CD4-positive, CD25-positive, alpha-beta regulatory T cell (primary cell): ENCODE measurements at regions not wholly inside any gene's neighbourhood (a gene's known extent, or its start where the extent isn't known, plus 50 kb on each side); places are given as distances from the start of the nearest gene placed in this dataset.

ENCODE experiments used
- ATAC-seq, 2 donors: fragments of 150-1000 bp; cut with Tn5 transposase; one replicate each; pipeline ENCODE4 v1.10.0; 2021; ENCODE audit warnings: low read depth in 2 of 2, moderate number of reproducible peaks in 2 of 2, moderate library complexity in 1 of 2
- DNase-seq, 3 donors: peaks; one replicate each; pipeline versions ENCODE4 v3.0.0 to v3.0.0-alpha.2; 2012 to 2022; ENCODE audit warnings: mixed read lengths in 1 of 3
- H3K27ac ChIP-seq: one replicate; pipeline ENCODE4 v1.7.0; 2013; ENCODE audit warnings: mild to moderate bottlenecking, low read length; ENCODE audit not compliant: insufficient read depth, poor library complexity, severe bottlenecking
- H3K27me3 ChIP-seq: one replicate; pipeline ENCODE4 v1.7.0; 2013; ENCODE audit warnings: low read length; ENCODE audit not compliant: control insufficient read depth, insufficient read depth
- H3K36me3 ChIP-seq: one replicate; pipeline ENCODE4 v1.7.0; 2013; ENCODE audit warnings: mild to moderate bottlenecking, low read length, moderate library complexity; ENCODE audit not compliant: control insufficient read depth, insufficient read depth
- H3K4me1 ChIP-seq: 2 replicates; pipeline ENCODE4 v1.7.0; 2013; ENCODE audit warnings: mild to moderate bottlenecking, low read length; ENCODE audit not compliant: insufficient read depth, control insufficient read depth, poor library complexity, severe bottlenecking
- H3K4me3 ChIP-seq: one replicate; pipeline ENCODE4 v1.7.0; 2013; ENCODE audit warnings: low read depth, mild to moderate bottlenecking, low read length, moderate library complexity
- H3K9me3 ChIP-seq, 2 experiments: 1 replicate in 1 of 2; 2 replicates in 1 of 2; pipeline ENCODE4 v1.7.0; 2013; ENCODE audit warnings: low read length in 2 of 2, mild to moderate bottlenecking in 1 of 2, moderate library complexity in 1 of 2; ENCODE audit not compliant: control insufficient read depth in 2 of 2
- H3K27ac Mint-ChIP-seq, 3 donors: one replicate each; pipeline ENCODE4 v1.8.0; 2020 to 2022; ENCODE audit warnings: mild to moderate bottlenecking in 3 of 3, mixed read lengths in 3 of 3, moderate library complexity in 2 of 3
- H3K27me3 Mint-ChIP-seq: one replicate; pipeline ENCODE4 v1.8.0; 2022; ENCODE audit warnings: mild to moderate bottlenecking, mixed read lengths
- H3K36me3 Mint-ChIP-seq: one replicate; pipeline ENCODE4 v1.8.0; 2020; ENCODE audit warnings: mixed read lengths
- H3K4me1 Mint-ChIP-seq, 4 donors: one replicate each; pipeline ENCODE4 v1.8.0; 2020 to 2022; ENCODE audit warnings: mixed read lengths in 4 of 4, mild to moderate bottlenecking in 1 of 4
- H3K4me3 Mint-ChIP-seq, 4 donors: one replicate each; pipeline ENCODE4 v1.8.0; 2020 to 2022; ENCODE audit warnings: mild to moderate bottlenecking in 4 of 4, mixed read lengths in 4 of 4, moderate library complexity in 3 of 4
- H3K9me3 Mint-ChIP-seq, 7 donors: one replicate each; pipeline ENCODE4 v1.8.0; 2020 to 2022; ENCODE audit warnings: mixed read lengths in 7 of 7, mild to moderate bottlenecking in 3 of 7, moderate library complexity in 2 of 7

DNA sequence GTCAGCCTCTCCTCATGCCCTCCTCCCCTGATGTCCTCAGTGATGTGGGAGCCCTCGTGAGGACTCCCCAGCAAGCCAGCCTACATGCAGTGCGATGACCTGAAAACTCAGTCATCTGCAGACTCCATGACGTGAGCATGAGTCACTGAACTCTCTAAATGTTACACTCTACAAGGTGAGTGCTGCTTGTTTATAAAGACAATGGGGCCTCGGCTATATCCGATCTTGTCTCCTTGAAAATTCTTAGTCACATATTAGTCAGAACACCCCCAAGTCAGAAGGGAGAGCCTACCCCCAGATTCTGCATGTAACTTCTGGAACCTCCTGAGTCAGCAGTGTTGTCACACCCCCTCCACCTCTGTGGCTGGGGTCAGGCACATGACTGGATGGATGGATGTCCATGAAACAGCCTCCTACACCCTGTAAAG lies 673.8 kb downstream of the INHBA start:
- ATAC-seq (no peak), DNase-seq (no peak)
- H3K27me3 Mint-ChIP-seq, result no peaks in the 10 kb centered on the region
- peaks cover 0 to 8% (median 4%) of the 10 kb centered on the region in 7 donors for H3K9me3 Mint-ChIP-seq
- no peak overlapping the region for H3K27ac Mint-ChIP-seq
- H3K4me1 Mint-ChIP-seq, result no peaks in the 10 kb centered on the region
- H3K27ac ChIP-seq, result no peak overlapping the region
- no peak overlapping the region for H3K4me3 ChIP-seq
- H3K4me3 Mint-ChIP-seq, result no peak overlapping the region
- H3K36me3 ChIP-seq, result no peaks in the 10 kb centered on the region
- H3K9me3 ChIP-seq, result no peaks in the 10 kb centered on the region
- H3K36me3 Mint-ChIP-seq, result no peaks in the 10 kb centered on the region
- no peaks in the 10 kb centered on the region for H3K27me3 ChIP-seq
- no peaks in the 10 kb centered on the region for H3K4me1 ChIP-seq

DNA sequence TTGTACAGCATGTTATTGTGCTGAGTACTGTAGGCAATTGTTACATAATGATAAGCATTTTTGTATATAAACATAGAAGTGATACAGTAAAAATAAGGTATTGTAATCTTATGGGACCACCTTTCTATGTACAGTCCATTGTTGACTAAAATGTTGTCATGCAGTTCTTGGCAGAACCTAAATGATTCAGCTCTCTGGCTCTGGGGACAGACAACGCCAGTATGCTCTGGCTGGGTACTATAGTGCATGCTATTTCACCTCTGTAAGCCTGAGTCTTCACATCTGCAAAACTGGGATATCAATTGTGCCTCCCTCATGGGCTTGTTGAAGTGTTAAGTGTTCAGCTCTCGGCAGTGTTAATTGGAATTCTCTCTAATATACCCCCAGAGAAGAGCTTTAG lies 674.3 kb downstream of the INHBA start:
- Mint-ChIP-seq H3K4me3 (no peak overlapping the region), H3K4me1 (no peaks in the 10 kb centered on the region), H3K9me3 (peaks cover 0 to 8% (median 6%) of the 10 kb centered on the region in 7 donors), H3K27ac (no peak overlapping the region), H3K36me3 (no peaks in the 10 kb centered on the region), H3K27me3 (no peaks in the 10 kb centered on the region)
- no peaks in the 10 kb centered on the region for H3K9me3 ChIP-seq
- DNase-seq (no peak), ATAC-seq (no peak)
- no peak overlapping the region for H3K4me3 ChIP-seq
- H3K27ac ChIP-seq, result no peak overlapping the region
- no peaks in the 10 kb centered on the region for H3K27me3 ChIP-seq
- no peaks in the 10 kb centered on the region for H3K4me1 ChIP-seq
- H3K36me3 ChIP-seq, result no peaks in the 10 kb centered on the region

DNA sequence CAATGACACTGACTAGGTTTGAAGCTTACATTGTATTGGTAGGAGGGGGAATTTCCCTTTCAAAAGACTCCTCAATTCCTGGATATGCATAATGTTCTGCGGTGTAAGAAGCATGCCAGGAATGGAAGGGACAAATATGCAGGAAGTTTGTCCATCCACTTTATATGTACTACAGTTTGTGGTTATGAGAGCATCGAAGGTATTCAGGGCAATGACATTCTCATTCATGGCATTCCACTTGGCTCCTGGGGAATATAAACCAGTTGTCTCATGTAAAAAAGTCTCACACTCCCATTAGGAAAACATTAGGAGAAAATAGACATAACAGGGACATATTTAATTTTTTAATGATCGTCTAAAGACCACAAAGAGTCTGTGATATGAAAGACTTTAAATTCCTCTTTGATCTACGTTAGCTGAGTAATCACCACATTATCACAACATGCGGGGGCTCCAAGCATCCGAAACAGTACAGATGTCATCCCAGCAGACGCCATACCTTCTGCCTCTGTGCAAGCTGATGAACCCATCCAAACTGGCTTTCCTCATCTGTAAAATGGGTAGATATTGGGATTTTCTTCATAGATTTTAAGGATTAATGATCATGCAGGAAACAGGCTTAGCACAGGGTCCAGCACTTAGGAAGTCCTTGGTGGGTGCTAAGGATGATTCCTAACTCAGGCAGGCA lies 675.3 kb downstream of the INHBA start:
- no peaks in the 10 kb centered on the region for H3K36me3 Mint-ChIP-seq
- Histone ChIP-seq H3K4me1 (no peaks in the 10 kb centered on the region), H3K9me3 (no peaks in the 10 kb centered on the region), H3K36me3 (no peaks in the 10 kb centered on the region), H3K27ac (no peak overlapping the region), H3K27me3 (no peaks in the 10 kb centered on the region), H3K4me3 (no peak overlapping the region)
- ATAC-seq (no peak), DNase-seq (no peak)
- no peaks in the 10 kb centered on the region for H3K4me1 Mint-ChIP-seq
- H3K27ac Mint-ChIP-seq, result no peak overlapping the region
- peaks cover 0 to 8% (median 4%) of the 10 kb centered on the region in 7 donors for H3K9me3 Mint-ChIP-seq
- no peak overlapping the region for H3K4me3 Mint-ChIP-seq
- no peaks in the 10 kb centered on the region for H3K27me3 Mint-ChIP-seq

DNA sequence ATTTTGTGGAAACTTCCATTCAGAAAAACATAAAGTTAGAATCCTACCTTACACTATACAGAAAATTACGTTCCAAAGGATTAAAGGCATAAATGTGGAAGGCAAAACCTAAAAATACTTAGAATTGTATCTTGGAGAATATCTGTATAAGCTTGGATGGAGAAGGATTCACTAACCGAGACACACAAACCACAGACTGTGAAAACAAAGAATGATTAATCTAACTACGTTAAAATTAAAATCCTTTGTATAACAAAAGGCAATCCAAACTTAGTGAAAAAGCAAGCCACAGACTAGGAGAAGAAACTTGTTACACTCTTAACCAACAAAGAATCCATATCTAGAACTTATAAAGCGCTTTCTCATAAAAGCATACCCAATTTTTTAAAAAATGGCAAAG lies 678.8 kb downstream of the INHBA start:
- Mint-ChIP-seq H3K27ac (peak overlapping the region in 1 of 3 donors; percentile 52), H3K36me3 (no peaks in the 10 kb centered on the region), H3K4me1 (no peaks in the 10 kb centered on the region), H3K9me3 (peaks cover 0 to 8% (median 4%) of the 10 kb centered on the region in 7 donors), H3K4me3 (no peak overlapping the region), H3K27me3 (no peaks in the 10 kb centered on the region)
- Histone ChIP-seq H3K27ac (no peak overlapping the region), H3K9me3 (no peaks in the 10 kb centered on the region), H3K4me3 (no peak overlapping the region), H3K4me1 (no peaks in the 10 kb centered on the region), H3K27me3 (no peaks in the 10 kb centered on the region), H3K36me3 (no peaks in the 10 kb centered on the region)
- ATAC-seq (no peak), DNase-seq (no peak)

DNA sequence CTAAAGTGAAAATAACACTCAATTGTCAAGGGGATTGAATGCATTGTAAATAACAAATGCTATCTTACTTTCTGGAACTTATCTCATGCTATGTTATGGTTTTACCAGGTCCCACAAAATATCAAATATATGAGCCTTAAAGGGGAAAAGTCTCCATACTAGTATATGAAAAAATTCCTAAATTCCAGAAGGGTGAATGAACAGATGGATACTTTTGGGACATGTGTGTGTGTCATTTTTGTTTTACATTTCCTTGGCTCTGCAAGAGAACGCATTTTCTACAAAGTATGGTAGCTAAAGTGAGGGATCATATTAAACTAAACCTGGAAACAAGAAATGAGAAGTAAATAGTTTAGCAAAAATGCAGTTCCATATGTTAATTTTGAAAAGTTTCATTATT lies 682.8 kb downstream of the INHBA start:
- H3K27me3 ChIP-seq, result no peaks in the 10 kb centered on the region
- H3K4me1 ChIP-seq, result no peaks in the 10 kb centered on the region
- H3K4me3 ChIP-seq, result no peak overlapping the region
- Mint-ChIP-seq H3K4me3 (no peak overlapping the region), H3K9me3 (peaks cover 0 to 6% (median 4%) of the 10 kb centered on the region in 7 donors), H3K27me3 (no peaks in the 10 kb centered on the region), H3K4me1 (no peaks in the 10 kb centered on the region), H3K27ac (no peak overlapping the region), H3K36me3 (no peaks in the 10 kb centered on the region)
- no peak overlapping the region for H3K27ac ChIP-seq
- no peaks in the 10 kb centered on the region for H3K9me3 ChIP-seq
- H3K36me3 ChIP-seq, result no peaks in the 10 kb centered on the region
- ATAC-seq (no peak), DNase-seq (no peak)

DNA sequence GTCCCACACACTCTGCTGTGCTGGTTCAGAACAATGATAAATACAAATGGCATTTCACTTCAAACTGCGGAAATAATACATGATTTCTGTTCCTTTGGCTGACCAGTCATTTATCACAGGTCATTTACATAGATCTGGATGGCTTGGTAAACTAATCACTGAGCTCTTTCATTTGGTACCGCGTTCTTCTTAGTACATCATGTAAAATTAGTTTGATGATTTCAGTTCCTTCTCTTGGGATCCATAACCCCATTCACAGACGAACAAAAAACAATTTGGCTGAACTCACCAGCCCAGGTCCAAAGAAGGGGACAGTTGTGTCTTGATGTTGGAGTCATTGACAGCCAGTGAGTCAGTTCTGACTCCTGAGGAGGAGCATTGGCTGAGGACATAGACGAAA lies 689.8 kb downstream of the INHBA start:
- no peak overlapping the region for H3K4me3 Mint-ChIP-seq
- H3K27ac ChIP-seq, result no peak overlapping the region
- ATAC-seq (no peak), DNase-seq (no peak)
- no peaks in the 10 kb centered on the region for H3K36me3 ChIP-seq
- no peaks in the 10 kb centered on the region for H3K27me3 Mint-ChIP-seq
- H3K36me3 Mint-ChIP-seq, result no peaks in the 10 kb centered on the region
- H3K4me1 Mint-ChIP-seq, result no peaks in the 10 kb centered on the region
- no peaks in the 10 kb centered on the region for H3K9me3 ChIP-seq
- no peak overlapping the region for H3K4me3 ChIP-seq
- H3K4me1 ChIP-seq, result no peaks in the 10 kb centered on the region
- peaks cover 3 to 23% (median 5%) of the 10 kb centered on the region in 7 donors for H3K9me3 Mint-ChIP-seq
- H3K27ac Mint-ChIP-seq, result no peak overlapping the region
- no peaks in the 10 kb centered on the region for H3K27me3 ChIP-seq

DNA sequence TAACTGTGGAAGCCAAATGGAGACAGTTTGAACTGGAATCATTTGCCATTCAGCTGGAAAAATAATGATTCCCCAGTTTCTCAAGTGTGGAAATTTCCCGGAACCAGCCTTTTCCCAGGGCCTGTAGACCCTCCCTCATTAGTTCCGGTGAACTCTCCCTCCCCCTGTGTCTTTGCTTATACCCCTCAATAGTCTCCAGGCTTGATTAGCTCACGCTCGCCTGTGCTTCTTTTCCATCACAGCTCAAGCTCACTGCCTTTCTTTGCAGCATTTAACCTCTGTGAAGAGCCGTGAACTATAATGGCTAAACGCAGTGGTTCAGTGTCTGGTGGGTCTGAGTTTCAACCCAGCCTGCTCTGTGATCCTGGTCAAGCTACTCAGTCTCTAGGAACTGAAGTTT lies 690.8 kb downstream of the INHBA start:
- Mint-ChIP-seq H3K27me3 (no peaks in the 10 kb centered on the region), H3K4me3 (no peak overlapping the region), H3K9me3 (peaks cover 3 to 23% (median 5%) of the 10 kb centered on the region in 7 donors), H3K4me1 (no peaks in the 10 kb centered on the region), H3K27ac (no peak overlapping the region), H3K36me3 (no peaks in the 10 kb centered on the region)
- Histone ChIP-seq H3K9me3 (no peaks in the 10 kb centered on the region), H3K27ac (no peak overlapping the region), H3K36me3 (no peaks in the 10 kb centered on the region), H3K4me3 (no peak overlapping the region), H3K4me1 (no peaks in the 10 kb centered on the region), H3K27me3 (no peaks in the 10 kb centered on the region)
- DNase-seq (no peak), ATAC-seq (no peak)

DNA sequence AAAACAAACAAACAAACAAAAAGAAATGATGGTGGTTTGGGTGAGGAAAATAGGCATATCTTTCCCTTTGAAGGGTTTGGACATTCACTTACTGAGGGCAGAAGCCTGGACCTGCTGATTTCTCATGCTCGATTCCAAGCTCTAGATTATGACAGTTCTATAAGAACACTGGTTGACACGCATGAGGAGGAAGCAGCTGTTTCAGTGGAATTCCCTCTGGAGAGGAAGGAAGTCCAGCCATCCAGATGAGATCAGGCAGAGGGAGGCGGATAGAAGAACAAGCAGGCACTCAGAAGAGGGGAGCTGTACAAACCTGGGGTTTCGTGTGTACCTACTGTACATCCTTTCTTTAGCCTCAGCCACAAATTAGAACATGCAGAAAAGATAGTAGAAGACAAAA lies 691.9 kb downstream of the INHBA start:
- H3K9me3 ChIP-seq, result no peaks in the 10 kb centered on the region
- no peak overlapping the region for H3K4me3 ChIP-seq
- Mint-ChIP-seq H3K9me3 (peaks cover 3 to 23% (median 4%) of the 10 kb centered on the region in 7 donors), H3K4me3 (no peak overlapping the region), H3K36me3 (no peaks in the 10 kb centered on the region), H3K27ac (no peak overlapping the region), H3K27me3 (no peaks in the 10 kb centered on the region), H3K4me1 (no peaks in the 10 kb centered on the region)
- H3K27ac ChIP-seq, result no peak overlapping the region
- DNase-seq (no peak), ATAC-seq (no peak)
- H3K4me1 ChIP-seq, result no peaks in the 10 kb centered on the region
- no peaks in the 10 kb centered on the region for H3K27me3 ChIP-seq
- H3K36me3 ChIP-seq, result no peaks in the 10 kb centered on the region
